HUES6 (cell line): ENCODE measurements at regions not wholly inside any gene's neighbourhood (a gene's known extent, or its start where the extent isn't known, plus 50 kb on each side); places are given as distances from the start of the nearest gene placed in this dataset.

Experiments used
- H3K27ac ChIP-seq: 2 replicates; pipeline ENCODE4 v1.7.0; 2013; ENCODE audit warnings: low read depth, mild to moderate bottlenecking, low read length, inconsistent platforms
- H3K27me3 ChIP-seq: 2 replicates; pipeline ENCODE4 v1.6.1; 2013; ENCODE audit warnings: low read length; ENCODE audit not compliant: control insufficient read depth, insufficient read depth
- H3K36me3 ChIP-seq: 2 replicates; pipeline ENCODE4 v1.6.1; 2013; ENCODE audit warnings: low read length; ENCODE audit not compliant: control insufficient read depth, insufficient read depth
- H3K4me1 ChIP-seq: 2 replicates; pipeline ENCODE4 v1.6.1; 2013; ENCODE audit warnings: low read length; ENCODE audit not compliant: control insufficient read depth, insufficient read depth
- H3K4me3 ChIP-seq: 2 replicates; pipeline ENCODE4 v1.5.1; 2013; ENCODE audit warnings: low read depth, low read length
- H3K9ac ChIP-seq: one replicate; pipeline ENCODE4 v1.6.1; 2013; ENCODE audit warnings: mild to moderate bottlenecking, low read length
- H3K9me3 ChIP-seq: 2 replicates; pipeline ENCODE4 v1.6.1; 2013; ENCODE audit warnings: low read depth, low read length; ENCODE audit not compliant: control insufficient read depth, insufficient read depth

DNA sequence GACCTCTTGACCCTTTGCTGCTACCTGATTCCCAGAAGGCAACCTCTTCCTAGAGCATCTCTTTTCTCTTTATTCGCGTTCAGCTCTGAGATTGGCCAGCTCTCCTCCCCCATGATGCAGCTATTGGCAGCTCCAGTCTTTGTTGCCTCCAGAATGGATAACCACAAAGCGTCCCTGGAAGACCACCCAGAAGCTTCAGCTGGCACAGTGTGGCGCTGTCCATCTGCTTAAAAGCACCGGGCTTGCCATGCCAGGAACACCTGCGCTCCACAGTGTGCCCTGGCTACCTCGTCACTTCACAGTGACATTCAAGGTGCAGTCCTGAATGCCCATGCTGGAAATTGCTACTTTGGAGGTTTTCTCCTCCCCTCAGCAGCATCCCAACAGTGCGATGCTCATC lies 353.9 kb downstream of the LMO4 start:
- H3K27me3 ChIP-seq, result peaks cover 4% of the 10 kb centered on the region; the same call in 1 of the 2 replicates

DNA sequence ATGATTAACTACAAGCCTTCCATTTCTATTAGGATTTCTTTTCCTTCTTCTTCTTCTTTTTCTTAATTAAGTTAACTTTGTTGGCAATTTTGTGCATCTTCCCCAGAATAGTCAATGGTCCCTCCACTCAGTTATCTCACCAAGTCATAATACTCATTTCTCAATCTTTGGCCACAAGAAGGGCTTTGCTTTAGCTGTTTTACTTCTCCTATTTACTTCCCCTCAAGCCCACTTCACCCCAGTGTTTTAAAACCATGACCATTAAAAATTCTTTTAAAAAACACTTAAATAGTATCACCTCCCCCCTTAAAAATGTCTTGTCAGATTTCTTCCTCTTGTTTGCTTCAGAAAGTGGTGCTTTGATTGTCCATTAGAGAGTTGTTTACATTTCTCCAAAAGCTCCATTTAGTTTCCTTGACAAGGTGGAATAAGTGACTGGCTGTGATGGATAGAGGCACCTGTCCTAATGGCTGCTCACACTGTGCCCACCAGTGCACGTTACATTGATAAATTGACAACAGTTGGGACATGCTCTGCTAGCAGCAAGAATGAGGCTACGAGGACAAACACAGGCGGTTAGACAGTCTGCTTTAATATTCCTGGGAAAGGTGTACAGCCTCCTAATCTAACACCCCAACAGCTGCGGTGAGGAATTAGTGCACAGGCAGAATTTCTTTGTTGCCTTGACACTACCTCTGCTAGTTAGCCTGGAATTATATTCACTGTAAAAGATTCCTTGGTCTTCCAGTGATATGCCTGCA lies 354.7 kb downstream of the LMO4 start:
- Histone ChIP-seq H3K27me3 (peaks cover 4% of the 10 kb centered on the region; the same call in 1 of the 2 replicates), H3K27ac (no peak overlapping the region), H3K4me3 (no peak overlapping the region), H3K4me1 (peaks cover 31% of the 10 kb centered on the region), H3K9ac (no peak overlapping the region), H3K36me3 (no peaks in the 10 kb centered on the region), H3K9me3 (peaks cover 7% of the 10 kb centered on the region; the same call in 1 of the 2 replicates)

More for the DNA sequence above, 353.9 kb downstream of the LMO4 start:
- H3K9me3 ChIP-seq, result peaks cover 7% of the 10 kb centered on the region; the same call in 1 of the 2 replicates
- H3K27ac ChIP-seq, result no peak overlapping the region
- H3K36me3 ChIP-seq, result no peaks in the 10 kb centered on the region
- H3K4me3 ChIP-seq, result no peak overlapping the region
- H3K9ac ChIP-seq, result no peak overlapping the region
- peaks cover 31% of the 10 kb centered on the region for H3K4me1 ChIP-seq

DNA sequence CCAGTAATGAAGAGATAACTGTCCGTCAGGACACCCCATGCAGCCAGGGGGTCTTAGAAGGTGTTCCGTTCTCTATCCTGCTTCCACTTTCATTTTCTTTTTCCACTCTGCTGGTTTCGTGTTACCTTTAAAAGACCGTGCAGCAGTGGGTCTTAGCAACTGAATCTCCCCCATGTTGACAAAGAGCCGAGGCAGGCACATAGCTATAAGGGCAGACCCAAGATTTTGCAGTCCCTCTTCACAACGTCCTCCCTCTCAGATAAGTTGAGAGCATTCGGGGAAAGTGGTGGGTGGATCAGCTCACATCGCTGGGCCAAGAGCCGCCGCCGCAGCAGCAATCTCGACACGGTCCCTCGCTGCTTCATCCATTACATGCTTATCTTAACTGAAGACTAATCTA lies 355.5 kb downstream of the LMO4 start:
- no peaks in the 10 kb centered on the region for H3K36me3 ChIP-seq
- H3K4me3 ChIP-seq, result 0 out of 2 replicates have a peak overlapping the region, but pooled peaks have one; percentile 26
- H3K9me3 ChIP-seq, result peaks cover 4% of the 10 kb centered on the region; the same call in 1 of the 2 replicates
- H3K4me1 ChIP-seq, result peaks cover 31% of the 10 kb centered on the region
- peaks cover 4% of the 10 kb centered on the region; the same call in 1 of the 2 replicates for H3K27me3 ChIP-seq
- H3K9ac ChIP-seq, result peak overlapping the region; percentile 29
- no peak overlapping the region for H3K27ac ChIP-seq

DNA sequence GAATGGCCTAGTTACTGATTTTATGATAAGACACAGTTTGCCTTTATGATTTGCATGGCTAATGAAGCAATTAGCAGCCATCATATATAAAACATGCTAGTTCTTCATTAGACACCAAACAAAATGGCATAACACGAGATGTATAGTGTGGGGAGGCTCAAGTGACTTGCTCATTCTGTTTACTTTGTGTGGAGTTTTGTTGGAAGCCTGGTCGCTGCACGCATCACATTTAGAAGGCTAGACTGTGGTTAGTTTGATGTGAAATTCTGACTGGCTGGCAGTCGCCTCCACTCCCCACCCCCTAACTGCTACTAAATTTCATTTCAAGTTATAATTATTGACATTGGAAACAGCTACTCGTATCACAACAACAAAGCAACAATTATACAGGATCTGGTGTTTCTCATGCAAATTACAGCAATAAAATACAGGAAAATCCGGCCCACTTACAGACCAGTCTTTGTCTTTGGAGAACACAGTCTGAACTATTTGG lies 356.1 kb downstream of the LMO4 start:
- H3K9ac ChIP-seq, result no peak overlapping the region
- H3K27me3 ChIP-seq, result peaks cover 4% of the 10 kb centered on the region; the same call in 1 of the 2 replicates
- no peak overlapping the region; the same call in 1 of the 2 replicates for H3K27ac ChIP-seq
- no peaks in the 10 kb centered on the region for H3K36me3 ChIP-seq
- peak overlapping the region; percentile 26 for H3K4me3 ChIP-seq
- H3K4me1 ChIP-seq, result peaks cover 31% of the 10 kb centered on the region
- H3K9me3 ChIP-seq, result no peaks in the 10 kb centered on the region

DNA sequence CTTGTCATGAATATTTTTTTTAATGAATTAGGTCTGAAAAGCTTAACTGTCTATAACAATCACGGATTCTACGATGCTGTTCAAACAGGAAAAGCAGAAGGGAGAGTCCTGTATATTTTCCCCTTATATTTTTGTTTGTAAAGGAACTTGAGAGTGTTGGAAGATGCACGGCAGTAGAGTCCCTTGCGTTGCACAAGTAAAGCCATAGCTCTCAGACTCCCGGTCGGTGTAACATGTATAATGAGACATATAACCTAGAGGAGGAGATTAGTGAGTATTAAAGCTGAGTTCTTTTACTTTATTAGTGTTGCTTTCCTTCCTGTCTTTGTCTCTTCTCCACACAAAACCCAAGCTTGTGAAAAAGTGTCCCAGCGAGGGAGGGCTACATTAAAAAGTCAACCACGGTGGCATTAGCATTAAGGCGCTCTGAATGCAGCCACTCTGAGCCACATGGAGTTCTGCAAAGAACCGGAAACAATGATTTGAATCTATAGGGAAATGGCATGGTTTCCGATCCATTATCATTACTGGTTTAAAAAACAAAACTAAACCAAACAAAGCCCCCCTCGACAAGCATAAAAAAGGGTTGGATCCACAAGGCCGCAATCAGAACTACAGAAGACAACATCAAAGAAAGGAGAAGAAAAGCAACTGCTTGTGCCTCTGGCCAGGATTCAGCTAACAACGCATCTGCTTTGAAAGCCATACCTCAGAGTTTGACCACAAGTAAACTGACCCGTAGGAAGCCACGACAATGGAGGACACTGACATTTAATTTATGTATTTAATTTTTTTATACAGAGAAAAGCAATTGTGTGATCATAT lies 356.8 kb downstream of the LMO4 start:
- H3K36me3 ChIP-seq, result no peaks in the 10 kb centered on the region
- H3K9ac ChIP-seq, result no peak overlapping the region
- peaks cover 31% of the 10 kb centered on the region for H3K4me1 ChIP-seq
- no peak overlapping the region for H3K27ac ChIP-seq
- H3K27me3 ChIP-seq, result peaks cover 4% of the 10 kb centered on the region; the same call in 1 of the 2 replicates
- H3K4me3 ChIP-seq, result peak overlapping the region; percentile 26; the same call in 1 of the 2 replicates
- no peaks in the 10 kb centered on the region for H3K9me3 ChIP-seq

DNA sequence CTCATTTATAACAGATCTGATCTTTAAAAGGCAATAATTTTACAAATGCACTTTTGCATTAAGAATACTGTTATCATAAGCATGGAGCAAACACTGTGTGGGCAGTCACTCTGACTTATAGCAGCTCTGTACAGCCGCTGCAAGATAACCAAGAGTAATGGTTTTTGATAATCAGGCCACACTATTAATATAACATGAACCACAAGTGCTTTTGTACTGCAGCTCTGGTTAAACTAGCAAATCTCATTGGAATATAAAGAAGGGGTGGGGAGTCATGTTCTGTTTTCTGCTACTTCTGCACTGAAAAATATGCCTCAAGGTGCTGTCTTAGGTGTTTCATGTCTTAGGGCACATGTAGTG lies 357.4 kb downstream of the LMO4 start:
- no peak overlapping the region for H3K4me3 ChIP-seq
- peaks cover 31% of the 10 kb centered on the region for H3K4me1 ChIP-seq
- peaks cover 4% of the 10 kb centered on the region; the same call in 1 of the 2 replicates for H3K27me3 ChIP-seq
- no peaks in the 10 kb centered on the region for H3K36me3 ChIP-seq
- H3K9ac ChIP-seq, result no peak overlapping the region
- H3K27ac ChIP-seq, result no peak overlapping the region
- no peaks in the 10 kb centered on the region for H3K9me3 ChIP-seq

DNA sequence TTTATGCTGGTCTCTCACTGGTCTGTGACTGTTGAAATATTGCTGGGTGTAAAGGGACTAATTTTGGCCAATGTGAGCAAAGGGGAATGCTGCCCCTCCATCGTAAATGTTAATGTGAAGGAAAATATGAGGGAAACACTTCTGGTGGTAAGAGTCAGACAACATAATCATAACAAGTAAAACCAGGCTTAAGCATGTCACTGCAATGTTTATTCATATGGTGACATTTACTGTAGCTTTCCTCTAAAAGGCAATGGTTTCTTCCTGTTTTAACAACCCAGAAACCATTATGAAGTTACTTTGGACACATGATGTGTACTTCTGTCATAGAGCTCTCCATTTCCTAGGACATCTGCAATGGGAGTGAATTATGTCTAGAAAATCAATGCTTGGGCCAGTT lies 358.0 kb downstream of the LMO4 start:
- H3K9ac ChIP-seq, result no peak overlapping the region
- no peak overlapping the region for H3K4me3 ChIP-seq
- peaks cover 31% of the 10 kb centered on the region for H3K4me1 ChIP-seq
- H3K27me3 ChIP-seq, result peaks cover 4% of the 10 kb centered on the region; the same call in 1 of the 2 replicates
- H3K9me3 ChIP-seq, result no peaks in the 10 kb centered on the region
- no peak overlapping the region for H3K27ac ChIP-seq
- H3K36me3 ChIP-seq, result no peaks in the 10 kb centered on the region

DNA sequence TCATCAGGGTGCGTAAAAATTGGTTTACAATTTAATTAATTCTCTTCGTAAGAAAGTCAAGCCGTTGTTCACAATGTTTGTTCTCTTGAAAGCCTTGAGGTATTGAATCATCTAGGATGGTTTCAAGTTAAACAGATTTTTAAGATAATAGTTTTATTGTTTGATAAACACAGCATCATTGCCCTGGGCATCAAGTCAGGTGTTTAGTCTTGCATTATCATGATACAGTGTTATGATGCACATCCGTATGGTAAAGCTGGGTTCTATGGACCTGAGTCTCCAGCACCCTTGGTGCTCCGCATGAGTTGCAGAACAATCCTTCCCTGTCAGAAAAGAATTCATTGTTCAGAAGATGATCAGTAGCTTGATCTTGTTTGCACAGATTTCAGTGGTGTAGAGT lies 359.5 kb downstream of the LMO4 start:
- H3K9me3 ChIP-seq, result no peaks in the 10 kb centered on the region
- H3K36me3 ChIP-seq, result no peaks in the 10 kb centered on the region
- no peak overlapping the region for H3K9ac ChIP-seq
- H3K4me3 ChIP-seq, result no peak overlapping the region
- H3K27me3 ChIP-seq, result peaks cover 4% of the 10 kb centered on the region; the same call in 1 of the 2 replicates
- no peak overlapping the region for H3K27ac ChIP-seq
- peaks cover 31% of the 10 kb centered on the region for H3K4me1 ChIP-seq

DNA sequence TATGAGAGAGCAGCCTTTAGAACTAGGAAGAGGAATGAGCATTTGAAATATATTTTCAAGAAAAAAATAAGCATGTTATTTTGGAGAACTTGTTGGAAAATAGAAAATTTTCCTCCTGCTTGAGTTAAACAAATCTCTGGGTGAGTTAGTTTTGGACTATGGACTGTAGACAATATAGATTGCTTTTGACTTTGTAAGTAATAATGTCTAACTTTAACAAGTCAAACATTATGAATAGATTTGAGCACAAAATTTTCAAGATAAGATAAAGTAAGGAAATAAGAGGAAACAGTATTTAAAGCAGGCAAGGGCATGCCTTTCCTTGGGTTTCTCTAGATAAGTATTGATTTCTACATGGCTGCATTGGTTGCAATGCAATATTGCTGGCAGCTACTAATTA lies 360.8 kb downstream of the LMO4 start:
- peaks cover 4% of the 10 kb centered on the region; the same call in 1 of the 2 replicates for H3K27me3 ChIP-seq
- H3K27ac ChIP-seq, result no peak overlapping the region
- H3K9ac ChIP-seq, result no peak overlapping the region
- H3K4me3 ChIP-seq, result no peak overlapping the region
- peaks cover 21% of the 10 kb centered on the region for H3K4me1 ChIP-seq
- H3K9me3 ChIP-seq, result no peaks in the 10 kb centered on the region
- no peaks in the 10 kb centered on the region for H3K36me3 ChIP-seq

DNA sequence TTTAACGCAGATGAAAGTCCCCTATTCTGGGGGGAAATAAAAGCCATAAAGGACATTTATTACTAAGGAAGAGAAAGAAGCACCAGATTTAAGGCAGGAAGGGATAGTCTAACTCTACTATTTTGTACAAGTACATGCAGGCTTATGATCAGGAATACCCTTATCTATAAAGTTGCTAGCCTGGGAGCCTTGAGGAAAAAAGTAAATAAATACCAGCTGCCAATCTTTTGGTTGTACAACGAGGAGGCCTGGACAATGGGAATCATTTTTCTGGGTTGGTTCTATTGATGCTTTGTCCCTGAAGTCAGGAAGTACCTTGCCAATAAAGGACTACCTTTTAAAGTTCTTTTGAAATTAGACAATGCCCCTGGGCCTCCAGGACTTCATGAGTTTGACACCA lies 367.8 kb downstream of the LMO4 start:
- no peaks in the 10 kb centered on the region for H3K27me3 ChIP-seq
- H3K4me3 ChIP-seq, result no peak overlapping the region
- no peak overlapping the region for H3K27ac ChIP-seq
- H3K9me3 ChIP-seq, result peaks cover 12% of the 10 kb centered on the region
- H3K4me1 ChIP-seq, result no peaks in the 10 kb centered on the region
- no peak overlapping the region for H3K9ac ChIP-seq
- no peaks in the 10 kb centered on the region for H3K36me3 ChIP-seq

DNA sequence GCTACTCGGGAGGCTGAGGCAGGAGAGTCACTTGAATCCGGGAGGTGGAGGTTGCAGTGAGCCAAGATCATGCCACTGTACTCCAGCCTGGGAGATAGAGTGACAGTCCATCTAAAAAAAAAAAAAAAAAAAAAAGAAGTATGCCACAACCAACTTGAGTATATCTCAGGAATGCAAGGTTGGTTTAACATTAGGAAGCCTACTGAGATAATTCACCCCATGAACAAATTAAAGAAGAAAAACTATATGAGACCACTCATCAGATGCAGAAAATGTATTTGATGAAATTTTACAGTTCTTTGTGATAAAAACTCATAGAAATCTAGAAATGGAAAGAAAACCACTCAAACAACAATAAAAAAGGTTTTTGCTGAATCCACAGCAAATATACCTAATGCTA lies 373.8 kb downstream of the LMO4 start:
- Histone ChIP-seq H3K4me3 (no peak overlapping the region), H3K27me3 (no peaks in the 10 kb centered on the region), H3K9me3 (peaks cover 27% of the 10 kb centered on the region), H3K36me3 (no peaks in the 10 kb centered on the region), H3K4me1 (no peaks in the 10 kb centered on the region), H3K9ac (no peak overlapping the region), H3K27ac (no peak overlapping the region)
